ENCODE measurements at regions not wholly inside any gene's neighbourhood (a gene's known extent, or its start where the extent isn't known, plus 50 kb on each side); places are given as distances from the start of the nearest gene placed in this dataset.
"Not testable (repeated sequence)": the region's sequence is repeated elsewhere in the genome, so short reads cannot be mapped to it uniquely, and the experiment has no call there.

DNA sequence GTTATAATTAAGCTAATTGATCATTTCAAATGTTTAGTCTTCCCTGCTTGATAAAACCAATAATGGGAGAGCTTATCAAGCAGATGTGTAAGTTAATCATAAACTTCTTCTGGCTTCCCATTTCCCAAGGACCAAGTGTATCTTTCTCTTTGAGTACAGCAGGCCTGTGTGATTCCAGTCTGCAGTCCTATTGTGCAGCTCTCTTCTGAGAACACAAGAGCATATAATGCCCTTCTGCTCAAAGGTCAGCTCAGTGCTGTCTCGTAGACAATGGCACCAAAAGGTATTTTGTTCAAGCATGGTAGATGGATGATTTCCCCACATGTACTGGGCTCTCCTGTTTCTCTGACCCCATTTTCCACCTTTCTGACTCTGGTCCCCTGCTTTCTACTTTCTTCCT lies 101.8 kb upstream of the DYRK2 start:
- H3K4me1 ChIP-seq (ENCODE audit: control insufficient read depth, extremely low read depth, insufficient read depth, low read length) = no peaks in the 10 kb centered on the region
- no peaks in the 10 kb centered on the region for H3K36me3 ChIP-seq (ENCODE audit: control insufficient read depth in 2 of 2, extremely low read depth in 1 of 2, insufficient read depth in 2 of 2, low read length in 2 of 2)
- CTCF ChIA-PET = interaction anchor here (0.5 to 1.2 kb wide), 2 partner anchors 191 to 396 kb away, joined by 3 to 4 read pairs; no protein-coding TSS in a partner anchor
- no peak overlapping the region for H3K4me2 ChIP-seq (ENCODE audit: insufficient read depth, low read length)
- no peaks in the 10 kb centered on the region for H3K9me3 ChIP-seq (replicated peaks; ENCODE audit: control insufficient read depth, insufficient read depth, low read length)
- no peak for FAIRE-seq
- no peak overlapping the region for H3K4me3 ChIP-seq (replicated peaks in 1 of 3; ENCODE audit: insufficient read depth in 1 of 3, low read depth in 1 of 3, low read length in 3 of 3)
- dilution Hi-C loops (cut with MboI; ENCODE audit: extremely low pct_ligation_motif_present, low sequenced_read_pairs) (no loop called here), intact Hi-C loops (cut with micrococcal nuclease) (no loop called here)
- no TSS peak for BruUV-seq (replicated peaks)
- POLR2A ChIA-PET = no interaction called here
- H3K27me3 ChIP-seq (ENCODE audit: control insufficient read depth in 2 of 2, insufficient read depth in 2 of 2, low read length in 2 of 2) = no peaks in the 10 kb centered on the region
- no peaks in the 10 kb centered on the region for H4K20me1 ChIP-seq (replicated peaks; ENCODE audit: control insufficient read depth, extremely low read depth, insufficient read depth, low read length)
- DNase-seq (ENCODE audit: low read depth, low spot score) = no peak
- H2AFZ ChIP-seq (ENCODE audit: low read depth, low read length) = no peak overlapping the region
- H3K9me1 ChIP-seq (replicated peaks; ENCODE audit: control insufficient read depth, extremely low read depth, insufficient read depth, low read length) = no peaks in the 10 kb centered on the region
- H3K27ac ChIP-seq (ENCODE audit: insufficient read depth, low read depth, low read length) = no peak overlapping the region
- H3K79me2 ChIP-seq (ENCODE audit: control insufficient read depth, insufficient read depth, low read length) = no peaks in the 10 kb centered on the region
- no peak for TF ChIP-seq POLR2A (IDR thresholded peaks at IDR 0.05; ENCODE audit: low read depth, low read length)
- no peak for TF ChIP-seq POLR2AphosphoS5 (IDR thresholded peaks at IDR 0.05; ENCODE audit: insufficient read depth, low read depth, low read length)
- TF ChIP-seq, protein P1, sequence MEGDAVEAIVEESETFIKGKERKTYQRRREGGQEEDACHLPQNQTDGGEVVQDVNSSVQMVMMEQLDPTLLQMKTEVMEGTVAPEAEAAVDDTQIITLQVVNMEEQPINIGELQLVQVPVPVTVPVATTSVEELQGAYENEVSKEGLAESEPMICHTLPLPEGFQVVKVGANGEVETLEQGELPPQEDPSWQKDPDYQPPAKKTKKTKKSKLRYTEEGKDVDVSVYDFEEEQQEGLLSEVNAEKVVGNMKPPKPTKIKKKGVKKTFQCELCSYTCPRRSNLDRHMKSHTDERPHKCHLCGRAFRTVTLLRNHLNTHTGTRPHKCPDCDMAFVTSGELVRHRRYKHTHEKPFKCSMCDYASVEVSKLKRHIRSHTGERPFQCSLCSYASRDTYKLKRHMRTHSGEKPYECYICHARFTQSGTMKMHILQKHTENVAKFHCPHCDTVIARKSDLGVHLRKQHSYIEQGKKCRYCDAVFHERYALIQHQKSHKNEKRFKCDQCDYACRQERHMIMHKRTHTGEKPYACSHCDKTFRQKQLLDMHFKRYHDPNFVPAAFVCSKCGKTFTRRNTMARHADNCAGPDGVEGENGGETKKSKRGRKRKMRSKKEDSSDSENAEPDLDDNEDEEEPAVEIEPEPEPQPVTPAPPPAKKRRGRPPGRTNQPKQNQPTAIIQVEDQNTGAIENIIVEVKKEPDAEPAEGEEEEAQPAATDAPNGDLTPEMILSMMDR (IDR thresholded peaks at IDR 0.05; ENCODE audit: extremely low read depth in 1 of 2, insufficient read depth in 1 of 2, low read depth in 1 of 2, low read length in 2 of 2) = no peak
- H3K9ac ChIP-seq (replicated peaks; ENCODE audit: extremely low read depth, insufficient read depth, low read length) = no peak overlapping the region

DNA sequence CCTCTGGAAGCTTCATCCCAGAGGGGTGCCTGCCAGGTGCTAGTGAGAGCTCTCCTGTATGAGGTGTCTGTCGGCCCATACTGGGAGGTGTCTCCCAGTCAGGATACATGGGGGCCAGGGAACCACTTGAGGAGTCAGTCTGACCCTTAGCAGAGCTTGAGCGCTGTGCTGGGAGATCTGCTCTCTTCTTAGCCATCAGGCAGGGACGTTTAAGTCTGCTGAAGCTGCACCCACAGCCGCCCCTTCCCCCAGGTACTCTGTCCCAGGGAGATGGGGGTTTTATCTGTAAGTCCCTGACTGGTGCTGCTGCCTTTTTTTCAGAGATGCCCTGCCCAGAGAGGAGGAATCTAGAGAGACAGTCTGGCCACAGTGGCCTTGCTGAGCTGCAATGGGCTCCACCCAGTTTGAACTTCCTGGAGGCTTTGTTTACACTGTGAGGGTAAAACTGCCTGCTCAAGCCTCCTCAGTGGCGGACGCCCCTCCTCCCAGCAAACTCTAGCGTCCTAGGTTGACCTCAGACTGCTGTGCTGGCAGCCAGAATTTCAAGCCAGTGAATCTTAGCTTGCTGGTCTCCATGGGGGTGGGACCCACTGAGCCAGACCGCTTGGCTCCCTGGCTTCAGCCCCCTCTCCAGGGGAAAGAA lies 93.3 kb upstream of the DYRK2 start:
- H3K36me3 ChIP-seq (ENCODE audit: control insufficient read depth in 2 of 2, extremely low read depth in 1 of 2, insufficient read depth in 2 of 2, low read length in 2 of 2); H3K9ac ChIP-seq (replicated peaks; ENCODE audit: extremely low read depth, insufficient read depth, low read length); POLR2A ChIA-PET; H3K9me3 ChIP-seq (replicated peaks; ENCODE audit: control insufficient read depth, insufficient read depth, low read length); H2AFZ ChIP-seq (ENCODE audit: low read depth, low read length); H3K27me3 ChIP-seq (ENCODE audit: control insufficient read depth in 2 of 2, insufficient read depth in 2 of 2, low read length in 2 of 2); H3K4me1 ChIP-seq (ENCODE audit: control insufficient read depth, extremely low read depth, insufficient read depth, low read length); BruUV-seq (replicated peaks); H3K4me3 ChIP-seq (replicated peaks in 1 of 3; ENCODE audit: insufficient read depth in 1 of 3, low read depth in 1 of 3, low read length in 3 of 3); H4K20me1 ChIP-seq (replicated peaks; ENCODE audit: control insufficient read depth, extremely low read depth, insufficient read depth, low read length); DNase-seq (ENCODE audit: low read depth, low spot score); FAIRE-seq; CTCF ChIA-PET; dilution Hi-C loops (cut with MboI; ENCODE audit: extremely low pct_ligation_motif_present, low sequenced_read_pairs); intact Hi-C loops (cut with micrococcal nuclease); H3K27ac ChIP-seq (ENCODE audit: insufficient read depth, low read depth, low read length); H3K9me1 ChIP-seq (replicated peaks; ENCODE audit: control insufficient read depth, extremely low read depth, insufficient read depth, low read length); H3K4me2 ChIP-seq (ENCODE audit: insufficient read depth, low read length); H3K79me2 ChIP-seq (ENCODE audit: control insufficient read depth, insufficient read depth, low read length): not testable (repeated sequence)
